ENCODE measurements at regions not wholly inside any gene's neighbourhood (a gene's known extent, or its start where the extent isn't known, plus 50 kb on each side); places are given as distances from the start of the nearest gene placed in this dataset.

- no peak for ATAC-seq (replicated peaks in 6 of 8)
- WGBS, 10 experiments = 57 to 100% (median 85%) methylated on average over 3 to 6 of the region's 6 CpGs
These were observed 444.0 kb downstream of the FIGN start for GRCh38 chr2:163291790-163292189.

GRCh38 chr2:163281717-163282116, 443.1 kb upstream of the KCNH7 start:
- H3K4me3 ChIP-seq = no peak overlapping the region
- WGBS, 10 experiments = 17 to 100% (median 85%) methylated on average over 1 to 2 of the region's 2 CpGs; no CpG with 5 or more reads in 1 of the 10 experiments
- ATAC-seq (replicated peaks in 6 of 8) = no peak
- in situ Hi-C loops (cut with MboI; ENCODE audit: low pct_unique_long_range_greater_than_20kb in 2 of 9, low sequenced_read_pairs in 9 of 9, unreplicated experiment in 9 of 9) = no loop called here
- no peak overlapping the region for H3K27ac ChIP-seq
- H3K4me1 ChIP-seq (replicated peaks in 1 of 2) = no peaks in the 10 kb centered on the region

More at GRCh38 chr2:163291790-163292189, 444.0 kb downstream of the FIGN start:
- Histone ChIP-seq H3K4me3 (no peak overlapping the region), H3K27ac (no peak overlapping the region), H3K4me1 (replicated peaks in 1 of 2) (no peaks in the 10 kb centered on the region)
- in situ Hi-C loops (cut with MboI; ENCODE audit: low pct_unique_long_range_greater_than_20kb in 2 of 9, low sequenced_read_pairs in 9 of 9, unreplicated experiment in 9 of 9) = no loop called here

- WGBS, 10 experiments = 54 to 99% (median 90%) methylated on average over 7 to 9 of the region's 9 CpGs
- H3K4me3 ChIP-seq = no peak overlapping the region
- in situ Hi-C loops (cut with MboI; ENCODE audit: low pct_unique_long_range_greater_than_20kb in 2 of 9, low sequenced_read_pairs in 9 of 9, unreplicated experiment in 9 of 9) = no loop called here
- ATAC-seq (replicated peaks in 6 of 8) = no peak
- H3K27ac ChIP-seq = no peak overlapping the region
- H3K4me1 ChIP-seq (replicated peaks in 1 of 2) = no peaks in the 10 kb centered on the region
These were observed 430.9 kb upstream of the KCNH7 start for GRCh38 chr2:163269374-163270021.

- no peaks in the 10 kb centered on the region for H3K4me1 ChIP-seq (replicated peaks in 1 of 2)
- no peak overlapping the region for H3K27ac ChIP-seq
- ATAC-seq (replicated peaks in 6 of 8) = peak in 3 of 8 experiments; percentile 20 to 49 (median 49)
These were observed 428.2 kb upstream of the KCNH7 start for GRCh38 chr2:163266772-163267171.

GRCh38 chr2:163265562-163265961, 427.0 kb upstream of the KCNH7 start:
- Histone ChIP-seq H3K27ac (no peak overlapping the region), H3K4me3 (no peak overlapping the region), H3K4me1 (replicated peaks in 1 of 2) (no peaks in the 10 kb centered on the region)
- no peak for ATAC-seq (replicated peaks in 6 of 8)
- in situ Hi-C loops (cut with MboI; ENCODE audit: low pct_unique_long_range_greater_than_20kb in 2 of 9, low sequenced_read_pairs in 9 of 9, unreplicated experiment in 9 of 9) = no loop called here

More at GRCh38 chr2:163266772-163267171, 428.2 kb upstream of the KCNH7 start:
- in situ Hi-C loops (cut with MboI; ENCODE audit: low pct_unique_long_range_greater_than_20kb in 2 of 9, low sequenced_read_pairs in 9 of 9, unreplicated experiment in 9 of 9) = no loop called here
- 0 to 100% (median 89%) methylated on average over 1 of the region's 1 CpG; no CpG with 5 or more reads in 3 of the 10 experiments for WGBS, 10 experiments
- H3K4me3 ChIP-seq = no peak overlapping the region

GRCh38 chr2:163264341-163264740, 425.8 kb upstream of the KCNH7 start:
- Histone ChIP-seq H3K4me3 (no peak overlapping the region), H3K27ac (no peak overlapping the region), H3K4me1 (replicated peaks in 1 of 2) (no peaks in the 10 kb centered on the region)
- in situ Hi-C loops (cut with MboI; ENCODE audit: low pct_unique_long_range_greater_than_20kb in 2 of 9, low sequenced_read_pairs in 9 of 9, unreplicated experiment in 9 of 9) = no loop called here
- WGBS, 10 experiments = 17 to 100% (median 59%) methylated on average over 1 of the region's 1 CpG; no CpG with 5 or more reads in 4 of the 10 experiments
- no peak for ATAC-seq (replicated peaks in 6 of 8)

GRCh38 chr2:163259489-163259888, 420.9 kb upstream of the KCNH7 start:
- ATAC-seq (replicated peaks in 6 of 8) = no peak
- no peak overlapping the region for H3K4me3 ChIP-seq
- no peaks in the 10 kb centered on the region for H3K4me1 ChIP-seq (replicated peaks in 1 of 2)
- H3K27ac ChIP-seq = no peak overlapping the region
- in situ Hi-C loops (cut with MboI; ENCODE audit: low pct_unique_long_range_greater_than_20kb in 2 of 9, low sequenced_read_pairs in 9 of 9, unreplicated experiment in 9 of 9) = no loop called here

- in situ Hi-C loops (cut with MboI; ENCODE audit: low pct_unique_long_range_greater_than_20kb in 2 of 9, low sequenced_read_pairs in 9 of 9, unreplicated experiment in 9 of 9) = no loop called here
- Histone ChIP-seq H3K27ac (no peak overlapping the region), H3K4me3 (no peak overlapping the region), H3K4me1 (replicated peaks in 1 of 2) (peaks cover 2 to 7% of the 10 kb centered on the region in 2 donors)
- ATAC-seq (replicated peaks in 6 of 8) = no peak
These were observed 416.5 kb upstream of the KCNH7 start for GRCh38 chr2:163255086-163255485.

- in situ Hi-C loops (cut with MboI; ENCODE audit: low pct_unique_long_range_greater_than_20kb in 2 of 9, low sequenced_read_pairs in 9 of 9, unreplicated experiment in 9 of 9) = no loop called here
- ATAC-seq (replicated peaks in 6 of 8) = no peak
- no peak overlapping the region for H3K27ac ChIP-seq
- peaks cover 2 to 17% of the 10 kb centered on the region in 2 donors for H3K4me1 ChIP-seq (replicated peaks in 1 of 2)
- 0 to 100% (median 70%) methylated on average over 1 to 6 of the region's 6 CpGs for WGBS, 10 experiments
- no peak overlapping the region for H3K4me3 ChIP-seq
These were observed 415.2 kb upstream of the KCNH7 start for GRCh38 chr2:163253621-163254285.

GRCh38 chr2:163252199-163252598, 413.6 kb upstream of the KCNH7 start:
- H3K4me1 ChIP-seq (replicated peaks in 1 of 2) = peaks cover 8 to 29% of the 10 kb centered on the region in 2 donors
- H3K27ac ChIP-seq = no peak overlapping the region
- WGBS, 10 experiments = 40 to 100% (median 77%) methylated on average over 2 to 3 of the region's 3 CpGs; no CpG with 5 or more reads in 2 of the 10 experiments
- no peak overlapping the region for H3K4me3 ChIP-seq
- ATAC-seq (replicated peaks in 6 of 8) = no peak
- in situ Hi-C loops (cut with MboI; ENCODE audit: low pct_unique_long_range_greater_than_20kb in 2 of 9, low sequenced_read_pairs in 9 of 9, unreplicated experiment in 9 of 9) = no loop called here

- ATAC-seq (replicated peaks in 6 of 8) = peak in 5 of 8 experiments; percentile 50 to 76 (median 73)
- no peak overlapping the region for H3K4me3 ChIP-seq
- WGBS, 10 experiments = 13 to 82% (median 48%) methylated on average over 1 to 4 of the region's 5 CpGs; no CpG with 5 or more reads in 1 of the 10 experiments
- H3K4me1 ChIP-seq (replicated peaks in 1 of 2) = peaks cover 10 to 30% of the 10 kb centered on the region in 2 donors
- H3K27ac ChIP-seq = no peak overlapping the region
- in situ Hi-C loops (cut with MboI; ENCODE audit: low pct_unique_long_range_greater_than_20kb in 2 of 9, low sequenced_read_pairs in 9 of 9, unreplicated experiment in 9 of 9) = no loop called here
These were observed 410.0 kb upstream of the KCNH7 start for GRCh38 chr2:163248376-163249253.

GRCh38 chr2:163247847-163248220, 409.3 kb upstream of the KCNH7 start:
- WGBS, 10 experiments = 0 to 96% (median 64%) methylated on average over 1 to 2 of the region's 2 CpGs
- in situ Hi-C loops (cut with MboI; ENCODE audit: low pct_unique_long_range_greater_than_20kb in 2 of 9, low sequenced_read_pairs in 9 of 9, unreplicated experiment in 9 of 9) = no loop called here

GRCh38 chr2:163247156-163247846, 408.7 kb upstream of the KCNH7 start:
- no peak overlapping the region for H3K4me3 ChIP-seq
- H3K27ac ChIP-seq = no peak overlapping the region
- in situ Hi-C loops (cut with MboI; ENCODE audit: low pct_unique_long_range_greater_than_20kb in 2 of 9, low sequenced_read_pairs in 9 of 9, unreplicated experiment in 9 of 9) = no loop called here
- WGBS, 10 experiments = 55 to 100% (median 64%) methylated on average over 1 to 6 of the region's 6 CpGs; no CpG with 5 or more reads in 1 of the 10 experiments
- peak in 5 of 8 experiments; percentile 34 to 65 (median 47) for ATAC-seq (replicated peaks in 6 of 8)
- H3K4me1 ChIP-seq (replicated peaks in 1 of 2) = peaks cover 8 to 24% of the 10 kb centered on the region in 2 donors

More at GRCh38 chr2:163247847-163248220, 409.3 kb upstream of the KCNH7 start:
- peaks cover 8 to 24% of the 10 kb centered on the region in 2 donors for H3K4me1 ChIP-seq (replicated peaks in 1 of 2)
- ATAC-seq (replicated peaks in 6 of 8) = no peak
- H3K4me3 ChIP-seq = no peak overlapping the region
- H3K27ac ChIP-seq = no peak overlapping the region
